IMR-90 (cell line): ENCODE measurements at regions not wholly inside any gene's neighbourhood (a gene's known extent, or its start where the extent isn't known, plus 50 kb on each side); places are given as distances from the start of the nearest gene placed in this dataset.

ENCODE experiments used
- ATAC-seq: fragments of 200-7000 bp; cut with Tn5 transposase; 2 replicates; pipeline ENCODE4 v1.9.1; 2020; ENCODE audit warnings: low read depth, mild to moderate bottlenecking, moderate library complexity
- BruUV-seq: library from RNA; stranded (reverse); fragments of 400-500 nt; replicated peaks from 2 replicates; lab custom pipeline; 2021; lab: Mats Ljungman, UMichigan
- CTCF ChIA-PET: fragments of 300-600 bp; formaldehyde crosslinking; extraction: SDS; loops from one replicate; lab custom pipeline; 2021; ENCODE audit warnings: antibody characterized with exemption; lab: Yijun Ruan, JAX
- POLR2A ChIA-PET: fragments of 300-600 bp; sonication (Branson Sonifier 250); formaldehyde crosslinking; loops from one replicate; lab custom pipeline; 2022; ENCODE audit warnings: antibody characterized with exemption; ENCODE audit not compliant: unreplicated experiment; lab: Charles Lee
- DNase-seq: peaks from one replicate; pipeline ENCODE4 v3.0.0; 2013
- H2AFZ ChIP-seq: replicated peaks from 2 replicates; pipeline ENCODE3; 2013; ENCODE audit warnings: low read length, mild to moderate bottlenecking; ENCODE audit not compliant: poor library complexity
- H2AK5ac ChIP-seq: 2 replicates; pipeline ENCODE4 v1.6.1; 2013; ENCODE audit warnings: low read depth, low read length, inconsistent platforms
- H2AK9ac ChIP-seq: replicated peaks from 2 replicates; pipeline ENCODE3; 2013; ENCODE audit warnings: mild to moderate bottlenecking, low read depth, low read length, moderate library complexity; ENCODE audit not compliant: poor library complexity
- H2BK120ac ChIP-seq: 2 replicates; pipeline ENCODE4 v1.6.1; 2013; ENCODE audit warnings: low read depth, low read length, inconsistent platforms
- H2BK15ac ChIP-seq: 3 replicates; pipeline ENCODE4 v1.6.1; 2013; ENCODE audit warnings: low read depth, low read length, inconsistent platforms
- H2BK20ac ChIP-seq: 2 replicates; pipeline ENCODE4 v1.6.1; 2013; ENCODE audit warnings: low read depth, mild to moderate bottlenecking, inconsistent platforms, low read length, moderate library complexity
- H2BK5ac ChIP-seq: 2 replicates; pipeline ENCODE4 v1.6.1; 2013; ENCODE audit warnings: mild to moderate bottlenecking, low read depth, low read length, inconsistent platforms; ENCODE audit not compliant: poor library complexity, severe bottlenecking
- H3K14ac ChIP-seq: replicated peaks from 2 replicates; pipeline ENCODE4 v1.6.1; 2013; ENCODE audit warnings: low read depth, low read length, inconsistent platforms
- H3K18ac ChIP-seq: 2 replicates; pipeline ENCODE4 v1.6.1; 2013; ENCODE audit warnings: low read depth, low read length, control low read depth
- H3K23ac ChIP-seq: 2 replicates; pipeline ENCODE4 v1.6.1; 2013; ENCODE audit warnings: low read depth, low read length, inconsistent platforms
- H3K27ac ChIP-seq: 2 replicates; pipeline ENCODE4 v1.5.1; 2013; ENCODE audit warnings: mild to moderate bottlenecking, control low read depth, low read length; ENCODE audit not compliant: insufficient read depth
- H3K27me3 ChIP-seq: 2 replicates; pipeline ENCODE4 v1.6.1; 2013; ENCODE audit warnings: low read length; ENCODE audit not compliant: control insufficient read depth, insufficient read depth
- H3K36me3 ChIP-seq: 2 replicates; pipeline ENCODE4 v1.6.1; 2013; ENCODE audit warnings: low read length, mixed read lengths; ENCODE audit not compliant: control insufficient read depth, insufficient read depth
- H3K4ac ChIP-seq: 2 replicates; pipeline ENCODE4 v1.6.1; 2013; ENCODE audit warnings: low read depth, low read length, inconsistent platforms
- H3K4me1 ChIP-seq: 2 replicates; pipeline ENCODE4 v1.6.1; 2013; ENCODE audit warnings: low read length, mixed read lengths; ENCODE audit not compliant: control insufficient read depth, insufficient read depth
- H3K4me2 ChIP-seq: 2 replicates; pipeline ENCODE4 v1.6.1; 2013; ENCODE audit warnings: low read depth, mild to moderate bottlenecking, control low read depth, low read length, moderate library complexity
- H3K4me3 ChIP-seq: 2 replicates; pipeline ENCODE4 v1.5.1; 2013; ENCODE audit warnings: low read depth, mild to moderate bottlenecking, control low read depth, low read length, moderate library complexity; ENCODE audit not compliant: insufficient read depth
- H3K56ac ChIP-seq: 2 replicates; pipeline ENCODE4 v1.6.1; 2013; ENCODE audit warnings: low read length, inconsistent platforms; ENCODE audit not compliant: insufficient read depth; ENCODE audit errors: extremely low read depth
- H3K79me1 ChIP-seq, 2 experiments: 2 replicates each; pipeline ENCODE4 v1.6.1; 2013; ENCODE audit warnings: low read length in 2 of 2, inconsistent platforms in 1 of 2, low read depth in 1 of 2
- H3K9ac ChIP-seq: 2 replicates; pipeline ENCODE4 v1.6.1; 2013; ENCODE audit warnings: low read depth, low read length, control low read depth
- H3K9me1 ChIP-seq: 2 replicates; pipeline ENCODE4 v1.6.1; 2013; ENCODE audit warnings: low read length, inconsistent platforms; ENCODE audit not compliant: insufficient read depth
- H3K9me3 ChIP-seq: 2 replicates; pipeline ENCODE4 v1.6.1; 2013; ENCODE audit warnings: low read length; ENCODE audit not compliant: control insufficient read depth, insufficient read depth
- H4K20me1 ChIP-seq: 2 replicates; pipeline ENCODE4 v1.6.1; 2013; ENCODE audit warnings: low read length, inconsistent platforms; ENCODE audit not compliant: insufficient read depth
- H4K5ac ChIP-seq: 2 replicates; pipeline ENCODE4 v1.6.1; 2013; ENCODE audit warnings: mild to moderate bottlenecking, low read depth, low read length, control low read depth
- H4K8ac ChIP-seq, 2 experiments: 2 replicates each; pipeline ENCODE4 v1.6.1; 2013; ENCODE audit warnings: low read depth in 2 of 2, low read length in 2 of 2, control low read depth in 1 of 2, inconsistent platforms in 1 of 2
- H4K91ac ChIP-seq: 2 replicates; pipeline ENCODE4 v1.6.1; 2013; ENCODE audit warnings: low read depth, low read length, inconsistent platforms; ENCODE audit not compliant: insufficient read depth
- CHD1 ChIP-seq: IDR thresholded peaks from 2 replicates; pipeline ENCODE4 v1.6.1; 2012; ENCODE audit warnings: low read depth, low read length, improper control_type of control experiment
- ELK1 ChIP-seq: fragments of 150-350 bp; IDR thresholded peaks from 2 replicates; pipeline ENCODE4 v1.6.1; 2016; ENCODE audit warnings: low read depth, mild to moderate bottlenecking, low read length, moderate library complexity, borderline replicate concordance
- FOS ChIP-seq: fragments of 150-350 bp; IDR thresholded peaks from 2 replicates; pipeline ENCODE4 v1.6.1; 2016; ENCODE audit warnings: low read depth, low read length
- MAFK ChIP-seq: IDR thresholded peaks from 2 replicates; pipeline ENCODE4 v1.6.1; 2012; ENCODE audit warnings: low read depth, low read length, improper control_type of control experiment
- MAZ ChIP-seq: IDR thresholded peaks from 2 replicates; pipeline ENCODE4 v1.6.1; 2012; ENCODE audit warnings: low read depth, mild to moderate bottlenecking, low read length, improper control_type of control experiment, moderate library complexity, borderline replicate concordance
- MXI1 ChIP-seq: IDR thresholded peaks from 2 replicates; pipeline ENCODE4 v1.6.1; 2012; ENCODE audit warnings: low read depth, mild to moderate bottlenecking, low read length, moderate library complexity, borderline replicate concordance
- NFE2L2 ChIP-seq: fragments of 150-350 bp; IDR thresholded peaks from 2 replicates; pipeline ENCODE4 v1.6.1; 2016; ENCODE audit warnings: low read depth, mild to moderate bottlenecking, low read length
- POLR2A ChIP-seq: IDR thresholded peaks from 2 replicates; pipeline ENCODE4 v1.6.1; 2012; ENCODE audit warnings: mild to moderate bottlenecking, low read depth, low read length
- RAD21 ChIP-seq: IDR thresholded peaks from 2 replicates; pipeline ENCODE4 v1.6.1; 2012; ENCODE audit warnings: low read length, improper control_type of control experiment
- RFX5 ChIP-seq: IDR thresholded peaks from 2 replicates; pipeline ENCODE4 v1.8.0; 2012; ENCODE audit warnings: low read depth, mild to moderate bottlenecking, low read length, moderate library complexity
- SMC3 ChIP-seq: fragments of 150-350 bp; IDR thresholded peaks from 2 replicates; pipeline ENCODE4 v1.6.1; 2016; ENCODE audit warnings: low read depth, mild to moderate bottlenecking, antibody characterized with exemption, low read length, moderate library complexity
- WGBS, 2 experiments: methylation state at CpG; one replicate each; pipeline versions ENCODE4 v1.1.5 to v1.1.7; 2013; ENCODE audit warnings: missing lambda C conversion rate in 2 of 2; ENCODE audit not compliant: insufficient read length in 1 of 2; ENCODE audit errors: extremely low coverage in 2 of 2; 5-methylcytosine and 5-hydroxymethylcytosine counted together
- dilution Hi-C: fragments of 300-500 bp; cut with HindIII; formaldehyde crosslinking; loops from one replicate; pipeline ENCODE4 v1.14.3; 2018; ENCODE audit warnings: low sequenced_read_pairs; ENCODE audit not compliant: unreplicated experiment
- in situ Hi-C: fragments of 300-500 bp; cut with MboI; formaldehyde crosslinking; loops from 3 replicates; pipeline ENCODE4 v1.14.3; 2019; ENCODE audit warnings: low sequenced_read_pairs, inconsistent platforms, mixed read lengths
- intact Hi-C: fragments of 100-400 bp; cut with micrococcal nuclease; formaldehyde crosslinking; loops from 2 replicates; pipeline ENCODE4 v1.10.0; 2022
- TF ChIP-seq, protein P1 (sequence below): fragments of 150-350 bp; IDR thresholded peaks from 2 replicates; pipeline ENCODE4 v1.6.1; 2017; ENCODE audit warnings: mild to moderate bottlenecking, antibody characterized with exemption, low read length, low read depth
- TF ChIP-seq, protein P2 (sequence below): conservative IDR thresholded peaks from 2 replicates; pipeline ENCODE4 v1.5.1; 2012; ENCODE audit warnings: mild to moderate bottlenecking, low read depth, low read length, improper control_type of control experiment

DNA sequence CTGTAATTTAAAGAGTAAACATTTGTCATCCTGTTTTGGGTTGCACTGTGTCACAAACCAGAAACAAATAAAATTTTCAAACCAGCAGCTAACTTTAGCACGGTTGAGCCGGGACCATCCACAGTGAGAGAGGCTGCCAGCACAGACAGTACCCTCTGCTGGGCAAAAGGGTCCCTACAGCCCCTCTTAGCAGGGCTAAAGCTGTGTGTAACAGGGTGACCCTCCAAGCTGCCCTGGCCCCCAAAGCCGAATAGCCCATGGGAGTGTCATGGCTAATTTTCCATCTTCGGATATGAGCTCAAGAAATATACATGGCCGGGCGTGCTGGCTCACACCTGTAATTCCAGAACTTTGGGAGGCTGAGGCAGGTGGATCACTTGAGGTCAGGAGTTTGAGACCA, 157.1 kb upstream of the GRIN2B start:
- H4K8ac ChIP-seq = no peak overlapping the region
- H2BK5ac ChIP-seq = no peak overlapping the region
- H3K27me3 ChIP-seq = no peaks in the 10 kb centered on the region
- H3K36me3 ChIP-seq = no peaks in the 10 kb centered on the region
- H3K23ac ChIP-seq = no peak overlapping the region
- H3K56ac ChIP-seq = no peak overlapping the region
- no peak overlapping the region for H2AK5ac ChIP-seq
- H3K79me1 ChIP-seq = no peaks in the 10 kb centered on the region
- 25% methylated on average over 2 of the region's 6 CpGs; no CpG with 5 or more reads in 1 of the 2 experiments for WGBS, 2 experiments
- H3K9me3 ChIP-seq = peaks cover 6% of the 10 kb centered on the region
- H4K20me1 ChIP-seq = no peaks in the 10 kb centered on the region
- no peaks in the 10 kb centered on the region for H3K9me1 ChIP-seq
- ATAC-seq (no peak), DNase-seq (no peak)
- H3K4me1 ChIP-seq = no peaks in the 10 kb centered on the region
- H4K91ac ChIP-seq = no peak overlapping the region
- dilution Hi-C loops = no loop called here
- in situ Hi-C loops = no loop called here
- no peak overlapping the region for H2AK9ac ChIP-seq
- H3K4me3 ChIP-seq = no peak overlapping the region
- H3K4ac ChIP-seq = no peak overlapping the region
- no peak overlapping the region for H3K27ac ChIP-seq
- H3K4me2 ChIP-seq = no peak overlapping the region
- no peak overlapping the region for H2BK20ac ChIP-seq
- H2AFZ ChIP-seq = no peak overlapping the region
- BruUV-seq = no TSS peak
- no peak overlapping the region for H2BK120ac ChIP-seq
- POLR2A ChIA-PET = no interaction called here
- H4K5ac ChIP-seq = no peak overlapping the region
- no peak overlapping the region for H2BK15ac ChIP-seq
- H3K9ac ChIP-seq = no peak overlapping the region
- CTCF ChIA-PET = interaction anchor here (1.2 kb wide), 1 partner anchor 29 kb away, joined by 4 read pairs; no protein-coding TSS in a partner anchor
- intact Hi-C loops = no loop called here
- no peak for TF ChIP-seq RFX5
- no peak for TF ChIP-seq MAZ
- TF ChIP-seq NFE2L2 = no peak
- TF ChIP-seq ELK1 = no peak
- TF ChIP-seq MXI1 = no peak
- no peak for TF ChIP-seq FOS
- TF ChIP-seq, protein P1, sequence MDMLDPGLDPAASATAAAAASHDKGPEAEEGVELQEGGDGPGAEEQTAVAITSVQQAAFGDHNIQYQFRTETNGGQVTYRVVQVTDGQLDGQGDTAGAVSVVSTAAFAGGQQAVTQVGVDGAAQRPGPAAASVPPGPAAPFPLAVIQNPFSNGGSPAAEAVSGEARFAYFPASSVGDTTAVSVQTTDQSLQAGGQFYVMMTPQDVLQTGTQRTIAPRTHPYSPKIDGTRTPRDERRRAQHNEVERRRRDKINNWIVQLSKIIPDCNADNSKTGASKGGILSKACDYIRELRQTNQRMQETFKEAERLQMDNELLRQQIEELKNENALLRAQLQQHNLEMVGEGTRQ = no peak
- no peak for TF ChIP-seq MAFK
- TF ChIP-seq SMC3 = no peak
- TF ChIP-seq POLR2A = no peak
- no peak for TF ChIP-seq RAD21
- TF ChIP-seq, protein P2, sequence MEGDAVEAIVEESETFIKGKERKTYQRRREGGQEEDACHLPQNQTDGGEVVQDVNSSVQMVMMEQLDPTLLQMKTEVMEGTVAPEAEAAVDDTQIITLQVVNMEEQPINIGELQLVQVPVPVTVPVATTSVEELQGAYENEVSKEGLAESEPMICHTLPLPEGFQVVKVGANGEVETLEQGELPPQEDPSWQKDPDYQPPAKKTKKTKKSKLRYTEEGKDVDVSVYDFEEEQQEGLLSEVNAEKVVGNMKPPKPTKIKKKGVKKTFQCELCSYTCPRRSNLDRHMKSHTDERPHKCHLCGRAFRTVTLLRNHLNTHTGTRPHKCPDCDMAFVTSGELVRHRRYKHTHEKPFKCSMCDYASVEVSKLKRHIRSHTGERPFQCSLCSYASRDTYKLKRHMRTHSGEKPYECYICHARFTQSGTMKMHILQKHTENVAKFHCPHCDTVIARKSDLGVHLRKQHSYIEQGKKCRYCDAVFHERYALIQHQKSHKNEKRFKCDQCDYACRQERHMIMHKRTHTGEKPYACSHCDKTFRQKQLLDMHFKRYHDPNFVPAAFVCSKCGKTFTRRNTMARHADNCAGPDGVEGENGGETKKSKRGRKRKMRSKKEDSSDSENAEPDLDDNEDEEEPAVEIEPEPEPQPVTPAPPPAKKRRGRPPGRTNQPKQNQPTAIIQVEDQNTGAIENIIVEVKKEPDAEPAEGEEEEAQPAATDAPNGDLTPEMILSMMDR = no peak
- no peak for TF ChIP-seq CHD1
- no peak overlapping the region for H3K18ac ChIP-seq
- H3K14ac ChIP-seq = no peak overlapping the region
